Thymus (tissue), 11 donors: ENCODE measurements at regions not wholly inside any gene's neighbourhood (a gene's known extent, or its start where the extent isn't known, plus 50 kb on each side); places are given as distances from the start of the nearest gene placed in this dataset.

Experiments
- DNase-seq, 9 donors: peaks; one replicate each; pipeline ENCODE4 v3.0.0-alpha.2; 2013; ENCODE audit warnings: low spot score in 9 of 9, low read depth in 6 of 9, missing footprints in 1 of 9
- H3K27ac ChIP-seq, 2 donors: one replicate each; pipeline ENCODE4 v1.5.1; 2013; ENCODE audit warnings: control low read depth in 1 of 2, low read depth in 1 of 2, low read length in 1 of 2, mild to moderate bottlenecking in 1 of 2, moderate library complexity in 1 of 2
- H3K27me3 ChIP-seq, 2 donors: one replicate each; pipeline ENCODE4 v1.5.1; 2013; ENCODE audit warnings: low read length in 1 of 2; ENCODE audit not compliant: control insufficient read depth in 2 of 2, insufficient read depth in 1 of 2
- H3K36me3 ChIP-seq, 2 donors: one replicate each; pipeline ENCODE4 v1.5.1; 2013; ENCODE audit warnings: low read length in 1 of 2, mild to moderate bottlenecking in 1 of 2, moderate library complexity in 1 of 2; ENCODE audit not compliant: control insufficient read depth in 2 of 2, insufficient read depth in 2 of 2
- H3K4me1 ChIP-seq, 2 donors: one replicate each; pipeline ENCODE4 v1.5.1; 2013; ENCODE audit warnings: low read length in 2 of 2; ENCODE audit not compliant: control insufficient read depth in 2 of 2, insufficient read depth in 2 of 2
- H3K4me3 ChIP-seq, 2 donors: one replicate each; pipeline ENCODE4 v1.5.1; 2013; ENCODE audit warnings: low read length in 2 of 2, control low read depth in 1 of 2, mild to moderate bottlenecking in 1 of 2
- H3K9me3 ChIP-seq, 2 donors: one replicate each; pipeline ENCODE4 v1.5.1; 2013; ENCODE audit warnings: low read length in 1 of 2, mild to moderate bottlenecking in 1 of 2; ENCODE audit not compliant: control insufficient read depth in 2 of 2, insufficient read depth in 1 of 2
- WGBS: extraction: QIAGEN DNeasy Blood & Tissue Kit; methylation state at CpG from one replicate; pipeline ENCODE4 v1.1.7; 2013; 5-methylcytosine and 5-hydroxymethylcytosine counted together
- donor health status: healthy.

DNA sequence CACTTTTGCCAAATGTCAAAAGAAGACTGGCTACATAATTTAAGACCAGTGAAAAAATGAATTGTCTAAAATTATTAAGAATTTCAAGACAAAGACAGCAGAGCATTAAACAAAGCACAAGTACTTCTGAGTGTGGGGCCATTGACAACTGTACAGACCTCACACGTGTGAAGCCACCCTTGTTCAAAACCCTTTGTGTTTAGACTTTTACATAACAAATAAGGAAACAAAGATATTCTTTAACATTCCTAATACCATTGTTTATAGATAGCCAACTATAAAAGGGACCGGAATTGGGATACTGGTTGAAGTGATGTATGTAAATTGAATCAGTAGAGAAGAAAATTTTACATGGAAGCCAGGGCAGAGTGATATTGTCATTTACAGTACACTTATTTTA is 624.2 kb downstream of the PCDH18 start:
- no peaks in the 10 kb centered on the region for H3K4me1 ChIP-seq
- WGBS, result 77% methylated on average over 2 of the region's 2 CpGs
- no peak for DNase-seq
- H3K36me3 ChIP-seq, result no peaks in the 10 kb centered on the region
- no peaks in the 10 kb centered on the region for H3K9me3 ChIP-seq
- no peak overlapping the region for H3K27ac ChIP-seq
- no peak overlapping the region for H3K4me3 ChIP-seq
- H3K27me3 ChIP-seq, result no peaks in the 10 kb centered on the region

DNA sequence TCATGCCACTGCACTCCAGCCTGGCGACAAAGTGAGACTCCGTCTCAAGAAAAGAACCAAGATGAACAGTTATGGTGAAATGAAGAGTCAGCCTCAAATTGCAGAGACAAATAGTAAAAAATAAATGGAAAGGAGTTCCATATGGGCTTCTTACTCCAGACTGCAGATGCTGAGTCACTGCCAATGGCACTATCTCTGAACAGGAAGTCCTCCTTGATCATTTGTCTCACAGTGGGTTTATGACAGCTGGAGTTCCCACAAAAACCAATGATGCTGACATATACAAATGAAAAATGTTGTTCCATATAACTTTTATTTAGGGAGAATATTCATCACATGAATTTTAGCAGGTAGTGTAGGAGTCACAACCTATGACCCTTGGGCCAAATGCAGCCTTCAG is 631.6 kb downstream of the PCDH18 start:
- H3K9me3 ChIP-seq, result no peaks in the 10 kb centered on the region
- H3K27me3 ChIP-seq, result no peaks in the 10 kb centered on the region
- no peaks in the 10 kb centered on the region for H3K36me3 ChIP-seq
- no peaks in the 10 kb centered on the region for H3K4me1 ChIP-seq
- H3K27ac ChIP-seq, result no peak overlapping the region
- WGBS, result 98% methylated on average over 2 of the region's 2 CpGs
- DNase-seq, result no peak
- H3K4me3 ChIP-seq, result no peak overlapping the region

DNA sequence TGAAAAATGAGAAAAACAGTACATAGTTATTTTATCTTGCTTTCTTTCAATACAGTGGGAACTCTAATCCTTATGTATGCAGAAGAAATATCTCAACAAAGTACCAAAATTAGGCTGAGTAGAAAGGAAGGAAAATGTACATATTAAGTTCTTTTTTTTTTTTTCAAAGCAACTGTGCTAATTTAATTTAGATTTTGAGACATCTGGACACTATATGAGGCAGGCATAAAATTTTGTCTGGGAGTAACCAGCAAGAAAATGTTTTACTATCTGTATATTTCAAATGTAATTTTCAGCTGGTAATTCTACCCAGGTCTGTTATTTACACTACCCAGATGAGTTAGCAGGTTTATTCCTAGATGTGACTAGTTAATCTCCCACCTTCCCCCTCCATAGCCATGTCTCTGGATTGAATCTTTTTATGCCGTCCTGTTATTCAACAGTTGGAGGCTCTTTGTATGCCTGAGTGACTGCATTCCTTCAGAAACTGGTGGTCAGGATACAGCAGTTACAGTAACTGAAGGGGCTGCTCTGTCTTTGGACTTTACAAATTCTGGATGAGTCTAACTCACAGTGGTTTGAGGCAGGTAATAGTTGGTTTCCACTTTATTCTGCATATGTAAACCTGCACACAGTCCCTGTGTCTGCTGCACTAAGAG is 633.6 kb downstream of the PCDH18 start:
- DNase-seq, result no peak
- WGBS, result 80% methylated on average over 1 of the region's 1 CpG
- Histone ChIP-seq H3K9me3 (no peaks in the 10 kb centered on the region), H3K36me3 (no peaks in the 10 kb centered on the region), H3K27me3 (no peaks in the 10 kb centered on the region), H3K4me1 (no peaks in the 10 kb centered on the region), H3K4me3 (no peak overlapping the region), H3K27ac (no peak overlapping the region)

DNA sequence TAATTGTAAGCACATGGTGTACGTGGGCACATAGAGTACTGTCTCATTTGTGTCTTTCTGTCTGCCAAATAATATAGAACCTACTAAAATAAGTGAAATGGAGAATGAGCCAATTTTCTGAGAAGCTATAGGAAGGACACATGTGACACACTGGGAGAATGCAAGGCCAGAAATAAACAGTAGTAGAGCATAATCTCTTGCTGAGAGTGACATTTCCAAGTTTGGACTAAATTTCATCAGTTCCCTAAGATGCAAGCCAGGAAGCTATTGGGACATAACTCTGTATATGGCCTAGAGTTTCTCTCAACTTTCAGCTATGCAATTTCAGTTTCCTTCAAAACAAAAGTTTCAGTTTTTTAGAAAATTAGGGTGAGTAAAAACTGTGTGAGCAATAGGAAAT is 638.7 kb downstream of the PCDH18 start:
- no peaks in the 10 kb centered on the region for H3K36me3 ChIP-seq
- no peaks in the 10 kb centered on the region for H3K4me1 ChIP-seq
- DNase-seq, result no peak
- no peaks in the 10 kb centered on the region for H3K27me3 ChIP-seq
- H3K9me3 ChIP-seq, result no peaks in the 10 kb centered on the region
- no peak overlapping the region for H3K4me3 ChIP-seq
- WGBS, result 63% methylated on average over 1 of the region's 1 CpG
- no peak overlapping the region for H3K27ac ChIP-seq

DNA sequence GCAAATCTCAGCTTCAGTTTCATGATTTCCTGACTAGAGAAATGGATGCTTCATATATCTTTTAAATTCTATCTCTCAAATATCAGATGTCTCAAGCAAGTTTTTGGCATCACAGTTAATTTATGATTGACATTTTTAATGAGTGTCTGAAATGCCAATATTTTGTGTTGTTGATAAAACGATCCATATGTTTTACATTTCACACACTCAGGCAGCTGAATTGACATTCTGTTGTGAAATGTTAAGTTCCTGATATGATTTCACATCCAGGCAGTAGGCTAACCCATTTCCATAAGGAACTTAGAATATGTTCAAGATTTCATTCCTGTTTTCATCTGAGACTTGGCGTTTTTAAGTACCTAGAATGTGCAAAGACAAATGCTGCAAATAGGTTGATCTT is 650.6 kb downstream of the PCDH18 start:
- Histone ChIP-seq H3K4me1 (no peaks in the 10 kb centered on the region), H3K4me3 (no peak overlapping the region), H3K27ac (no peak overlapping the region), H3K27me3 (no peaks in the 10 kb centered on the region), H3K36me3 (no peaks in the 10 kb centered on the region), H3K9me3 (no peaks in the 10 kb centered on the region)
- WGBS, result 90% methylated on average over 2 of the region's 2 CpGs
- no peak for DNase-seq

DNA sequence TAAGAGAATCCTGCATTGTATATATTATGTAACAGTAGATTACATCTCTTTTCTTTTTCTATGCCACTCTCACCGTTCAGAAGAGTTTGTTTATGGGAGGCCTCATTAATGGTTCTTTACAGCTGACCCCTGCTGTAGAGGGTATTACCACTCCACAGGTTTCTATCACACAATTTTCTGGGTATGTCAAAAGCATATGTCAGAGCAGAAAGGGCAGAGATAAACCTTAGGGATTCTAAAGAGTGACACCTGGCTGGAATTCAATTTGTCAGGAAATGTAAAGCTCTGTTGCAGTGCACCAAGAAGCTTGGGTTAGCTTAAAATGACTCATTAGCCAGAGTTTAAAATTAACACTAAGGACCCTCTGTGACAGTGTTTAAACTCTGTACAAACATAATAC is 658.7 kb downstream of the PCDH18 start:
- 86% methylated on average over 1 of the region's 1 CpG for WGBS
- no peaks in the 10 kb centered on the region for H3K4me1 ChIP-seq
- H3K27ac ChIP-seq, result no peak overlapping the region
- no peak for DNase-seq
- no peaks in the 10 kb centered on the region for H3K9me3 ChIP-seq
- H3K27me3 ChIP-seq, result no peaks in the 10 kb centered on the region
- no peaks in the 10 kb centered on the region for H3K36me3 ChIP-seq
- no peak overlapping the region for H3K4me3 ChIP-seq

DNA sequence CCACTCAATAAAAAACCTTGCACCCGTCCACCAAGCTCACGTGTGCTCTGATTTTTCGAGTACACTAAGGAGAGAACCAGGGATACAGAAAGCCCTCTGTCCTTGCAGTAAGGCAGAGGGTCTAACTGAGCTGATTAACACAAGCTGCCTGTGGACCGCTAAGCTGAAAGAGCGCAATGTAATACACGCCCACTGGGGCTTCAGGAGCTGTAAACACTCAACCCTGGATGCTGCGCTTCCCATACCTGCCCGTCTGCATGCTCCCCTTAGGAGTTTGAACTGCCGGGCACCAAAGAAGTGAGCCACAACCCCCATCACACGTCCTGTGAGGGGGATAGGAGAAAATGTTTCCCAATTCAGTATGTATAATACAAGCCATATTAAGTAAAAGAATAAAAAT is 664.8 kb downstream of the PCDH18 start:
- Histone ChIP-seq H3K27ac (no peak overlapping the region), H3K4me3 (no peak overlapping the region), H3K36me3 (no peaks in the 10 kb centered on the region), H3K27me3 (no peaks in the 10 kb centered on the region), H3K4me1 (no peaks in the 10 kb centered on the region), H3K9me3 (no peaks in the 10 kb centered on the region)
- 95% methylated on average over 10 of the region's 10 CpGs for WGBS
- no peak for DNase-seq

DNA sequence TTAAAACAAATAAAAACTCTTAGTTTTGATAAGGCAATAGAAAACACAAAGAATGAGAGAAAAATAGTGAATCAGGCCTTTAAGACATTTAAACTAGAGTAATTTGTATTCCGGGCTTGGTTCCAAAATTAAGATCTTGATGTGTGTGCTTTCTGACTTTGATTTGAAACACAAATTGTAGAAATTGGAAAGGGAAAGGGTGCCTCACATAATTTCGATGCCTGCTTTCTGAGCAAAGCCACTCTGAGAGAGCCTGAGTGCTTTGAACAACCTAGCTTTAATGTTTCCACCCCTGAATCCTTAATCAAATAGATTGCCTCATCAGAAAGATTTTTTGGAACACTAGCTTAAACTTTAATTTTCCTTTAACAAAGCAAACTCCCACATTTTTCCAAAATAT is 666.8 kb downstream of the PCDH18 start:
- WGBS, result 92% methylated on average over 2 of the region's 2 CpGs

DNA sequence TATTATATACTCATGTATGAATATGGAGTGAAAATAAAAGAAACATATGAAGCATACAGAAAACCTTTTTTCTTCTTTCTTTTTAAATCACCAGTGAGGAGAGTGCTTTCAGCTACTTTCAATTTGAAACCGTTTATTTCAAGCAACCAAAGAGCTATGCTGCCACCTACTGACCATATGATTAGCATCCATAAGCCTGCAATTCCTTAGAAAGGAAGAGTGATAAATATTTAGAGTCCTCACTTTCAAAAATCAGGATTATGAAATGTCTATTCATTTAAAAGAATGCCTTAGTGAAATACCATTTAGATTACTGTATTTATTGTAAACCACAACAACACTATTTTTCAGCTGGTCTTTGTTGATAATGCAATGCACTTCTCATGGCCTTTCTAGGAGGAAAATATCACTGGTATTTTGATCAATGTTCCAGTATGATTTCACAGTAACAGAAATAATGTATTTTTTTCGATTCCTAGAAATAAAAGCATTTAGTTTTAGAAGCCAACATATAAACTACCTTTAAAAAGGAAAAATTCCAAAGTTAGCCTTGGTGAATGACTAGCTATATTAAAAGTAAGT is 667.6 kb downstream of the PCDH18 start:
- WGBS, result 10% methylated on average over 2 of the region's 2 CpGs
- H3K27me3 ChIP-seq, result no peaks in the 10 kb centered on the region
- H3K27ac ChIP-seq, result no peak overlapping the region
- DNase-seq, result peak; percentile 8 to 72 (median 32)
- H3K36me3 ChIP-seq, result no peaks in the 10 kb centered on the region
- H3K9me3 ChIP-seq, result no peaks in the 10 kb centered on the region
- no peak overlapping the region for H3K4me3 ChIP-seq
- H3K4me1 ChIP-seq, result no peaks in the 10 kb centered on the region

More for the DNA sequence above, 666.8 kb downstream of the PCDH18 start:
- Histone ChIP-seq H3K27ac (no peak overlapping the region), H3K27me3 (no peaks in the 10 kb centered on the region), H3K9me3 (no peaks in the 10 kb centered on the region), H3K4me3 (no peak overlapping the region), H3K4me1 (no peaks in the 10 kb centered on the region), H3K36me3 (no peaks in the 10 kb centered on the region)
- DNase-seq, result no peak
